Astrocyte (in vitro differentiated cells and primary cell): ENCODE measurements at regions not wholly inside any gene's neighbourhood (a gene's known extent, or its start where the extent isn't known, plus 50 kb on each side); places are given as distances from the start of the nearest gene placed in this dataset.
A peak's percentile ranks its signal among the peaks of the same experiment; 100 is the strongest.

ENCODE experiments used
- DNase-seq: peaks from one replicate; pipeline ENCODE4 v3.0.0-alpha.2; 2010; ENCODE audit warnings: low read depth
- FAIRE-seq: peaks from 2 replicates; lab custom pipeline; 2011; peaks lifted over from hg19 to GRCh38; lab: Jason Lieb, UNC
- H2AFZ ChIP-seq: 2 replicates; pipeline ENCODE4 v1.6.0; 2012; ENCODE audit warnings: low read depth, low read length, inconsistent platforms
- H3K27ac ChIP-seq: 2 replicates; pipeline ENCODE4 v1.5.1; 2011; ENCODE audit warnings: low read depth, low read length, inconsistent platforms
- H3K27me3 ChIP-seq: 2 replicates; pipeline ENCODE4 v1.6.0; 2011; ENCODE audit warnings: low read length, inconsistent platforms; ENCODE audit not compliant: insufficient read depth
- H3K36me3 ChIP-seq: 2 replicates; pipeline ENCODE4 v1.5.1; 2011; ENCODE audit warnings: low read length, inconsistent platforms; ENCODE audit not compliant: insufficient read depth
- H3K4me1 ChIP-seq: 2 replicates; pipeline ENCODE4 v1.5.1; 2011; ENCODE audit warnings: low read length, inconsistent platforms; ENCODE audit not compliant: insufficient read depth
- H3K4me2 ChIP-seq: 2 replicates; pipeline ENCODE4 v1.6.0; 2012; ENCODE audit warnings: low read length, inconsistent platforms
- H3K4me3 ChIP-seq: 2 replicates; pipeline ENCODE4 v1.5.1; 2011; ENCODE audit warnings: low read depth, mild to moderate bottlenecking, low read length, inconsistent platforms; ENCODE audit not compliant: insufficient read depth
- H3K79me2 ChIP-seq: 2 replicates; pipeline ENCODE4 v1.6.0; 2012; ENCODE audit warnings: mild to moderate bottlenecking, low read length, inconsistent platforms; ENCODE audit not compliant: insufficient read depth
- H3K9ac ChIP-seq: 2 replicates; pipeline ENCODE4 v1.6.0; 2012; ENCODE audit warnings: mild to moderate bottlenecking, low read length, inconsistent platforms
- H3K9me3 ChIP-seq: 2 replicates; pipeline ENCODE4 v1.5.1; 2012; ENCODE audit warnings: low read depth, mild to moderate bottlenecking, low read length, inconsistent platforms; ENCODE audit not compliant: insufficient read depth
- H4K20me1 ChIP-seq: 2 replicates; pipeline ENCODE4 v1.6.0; 2012; ENCODE audit warnings: low read length, inconsistent platforms; ENCODE audit not compliant: insufficient read depth
- H3K27ac Mint-ChIP-seq: one replicate; pipeline ENCODE4 v1.8.0; 2021; ENCODE audit warnings: mild to moderate bottlenecking, mixed read lengths; ENCODE audit not compliant: unreplicated experiment
- H3K27me3 Mint-ChIP-seq: one replicate; pipeline ENCODE4 v1.8.0; 2021; ENCODE audit warnings: low read depth, mixed read lengths; ENCODE audit not compliant: unreplicated experiment
- H3K36me3 Mint-ChIP-seq: one replicate; pipeline ENCODE4 v1.8.0; 2021; ENCODE audit warnings: low read depth, mixed read lengths; ENCODE audit not compliant: unreplicated experiment
- H3K4me1 Mint-ChIP-seq: one replicate; pipeline ENCODE4 v1.8.0; 2021; ENCODE audit warnings: low read depth, mixed read lengths; ENCODE audit not compliant: unreplicated experiment
- H3K4me3 Mint-ChIP-seq: one replicate; pipeline ENCODE4 v1.8.0; 2021; ENCODE audit warnings: mild to moderate bottlenecking, moderate library complexity, mixed read lengths; ENCODE audit not compliant: unreplicated experiment
- H3K9me3 Mint-ChIP-seq: one replicate; pipeline ENCODE4 v1.8.0; 2021; ENCODE audit warnings: mild to moderate bottlenecking, mixed read lengths; ENCODE audit not compliant: unreplicated experiment
- EZH2 ChIP-seq: IDR thresholded peaks from 2 replicates; pipeline ENCODE4 v1.6.1; 2012; ENCODE audit warnings: mild to moderate bottlenecking, low read length, inconsistent platforms; ENCODE audit not compliant: insufficient read depth
- TF ChIP-seq, protein P1 (sequence below): IDR thresholded peaks from 2 replicates; pipeline ENCODE4 v1.5.1; 2011; ENCODE audit warnings: low read depth, mild to moderate bottlenecking, inconsistent platforms, low read length, moderate library complexity; ENCODE audit not compliant: insufficient read depth

DNA sequence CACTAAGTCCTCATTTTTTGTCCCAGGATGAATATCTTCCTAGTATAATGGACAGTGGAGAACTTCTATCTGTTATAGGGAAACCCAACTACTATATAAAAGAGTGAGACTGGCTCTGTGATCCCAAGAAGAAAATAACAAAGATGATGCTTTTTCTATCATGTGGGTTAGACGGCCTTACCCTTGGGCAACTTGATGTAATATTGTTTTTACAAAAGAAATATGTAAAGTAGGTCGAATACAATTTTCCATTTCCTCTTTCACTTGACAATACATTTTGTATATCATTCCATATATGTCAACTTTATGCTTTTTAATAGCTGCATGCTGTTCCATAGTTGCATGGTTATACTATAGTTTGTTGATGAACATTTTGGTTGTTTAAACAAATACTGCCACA is 87.5 kb upstream of the SESTD1 start:
- Histone ChIP-seq H3K9ac (no peak overlapping the region), H3K4me1 (no peaks in the 10 kb centered on the region), H2AFZ (no peak overlapping the region), H3K79me2 (no peaks in the 10 kb centered on the region), H3K9me3 (no peaks in the 10 kb centered on the region), H3K4me2 (no peak overlapping the region), H4K20me1 (no peaks in the 10 kb centered on the region), H3K36me3 (no peaks in the 10 kb centered on the region), H3K27me3 (no peaks in the 10 kb centered on the region), H3K4me3 (no peak overlapping the region), H3K27ac (no peak overlapping the region)
- Mint-ChIP-seq H3K4me3 (no peak overlapping the region), H3K4me1 (no peaks in the 10 kb centered on the region), H3K27me3 (peaks cover 1% of the 10 kb centered on the region), H3K9me3 (no peaks in the 10 kb centered on the region), H3K27ac (no peak overlapping the region), H3K36me3 (no peaks in the 10 kb centered on the region)
- DNase-seq: no peak
- TF ChIP-seq EZH2: no peak
- TF ChIP-seq, protein P1, sequence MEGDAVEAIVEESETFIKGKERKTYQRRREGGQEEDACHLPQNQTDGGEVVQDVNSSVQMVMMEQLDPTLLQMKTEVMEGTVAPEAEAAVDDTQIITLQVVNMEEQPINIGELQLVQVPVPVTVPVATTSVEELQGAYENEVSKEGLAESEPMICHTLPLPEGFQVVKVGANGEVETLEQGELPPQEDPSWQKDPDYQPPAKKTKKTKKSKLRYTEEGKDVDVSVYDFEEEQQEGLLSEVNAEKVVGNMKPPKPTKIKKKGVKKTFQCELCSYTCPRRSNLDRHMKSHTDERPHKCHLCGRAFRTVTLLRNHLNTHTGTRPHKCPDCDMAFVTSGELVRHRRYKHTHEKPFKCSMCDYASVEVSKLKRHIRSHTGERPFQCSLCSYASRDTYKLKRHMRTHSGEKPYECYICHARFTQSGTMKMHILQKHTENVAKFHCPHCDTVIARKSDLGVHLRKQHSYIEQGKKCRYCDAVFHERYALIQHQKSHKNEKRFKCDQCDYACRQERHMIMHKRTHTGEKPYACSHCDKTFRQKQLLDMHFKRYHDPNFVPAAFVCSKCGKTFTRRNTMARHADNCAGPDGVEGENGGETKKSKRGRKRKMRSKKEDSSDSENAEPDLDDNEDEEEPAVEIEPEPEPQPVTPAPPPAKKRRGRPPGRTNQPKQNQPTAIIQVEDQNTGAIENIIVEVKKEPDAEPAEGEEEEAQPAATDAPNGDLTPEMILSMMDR: no peak
- FAIRE-seq: no peak

GRCh38 chr2:179351057-179351456 is 86.4 kb upstream of the SESTD1 start:
- Histone ChIP-seq H3K4me2 (no peak overlapping the region), H3K4me3 (no peak overlapping the region), H3K27ac (no peak overlapping the region), H4K20me1 (no peaks in the 10 kb centered on the region), H3K4me1 (no peaks in the 10 kb centered on the region), H3K36me3 (no peaks in the 10 kb centered on the region), H3K9ac (no peak overlapping the region), H3K79me2 (no peaks in the 10 kb centered on the region), H2AFZ (no peak overlapping the region), H3K9me3 (no peaks in the 10 kb centered on the region), H3K27me3 (no peaks in the 10 kb centered on the region)
- H3K4me1 Mint-ChIP-seq: no peaks in the 10 kb centered on the region
- no peaks in the 10 kb centered on the region for H3K9me3 Mint-ChIP-seq
- H3K4me3 Mint-ChIP-seq: no peak overlapping the region
- no peak for TF ChIP-seq EZH2
- TF ChIP-seq, protein P1: no peak
- H3K36me3 Mint-ChIP-seq: no peaks in the 10 kb centered on the region
- peaks cover 1% of the 10 kb centered on the region for H3K27me3 Mint-ChIP-seq
- H3K27ac Mint-ChIP-seq: peak overlapping the region; percentile 64
- DNase-seq (no peak), FAIRE-seq (no peak)

DNA sequence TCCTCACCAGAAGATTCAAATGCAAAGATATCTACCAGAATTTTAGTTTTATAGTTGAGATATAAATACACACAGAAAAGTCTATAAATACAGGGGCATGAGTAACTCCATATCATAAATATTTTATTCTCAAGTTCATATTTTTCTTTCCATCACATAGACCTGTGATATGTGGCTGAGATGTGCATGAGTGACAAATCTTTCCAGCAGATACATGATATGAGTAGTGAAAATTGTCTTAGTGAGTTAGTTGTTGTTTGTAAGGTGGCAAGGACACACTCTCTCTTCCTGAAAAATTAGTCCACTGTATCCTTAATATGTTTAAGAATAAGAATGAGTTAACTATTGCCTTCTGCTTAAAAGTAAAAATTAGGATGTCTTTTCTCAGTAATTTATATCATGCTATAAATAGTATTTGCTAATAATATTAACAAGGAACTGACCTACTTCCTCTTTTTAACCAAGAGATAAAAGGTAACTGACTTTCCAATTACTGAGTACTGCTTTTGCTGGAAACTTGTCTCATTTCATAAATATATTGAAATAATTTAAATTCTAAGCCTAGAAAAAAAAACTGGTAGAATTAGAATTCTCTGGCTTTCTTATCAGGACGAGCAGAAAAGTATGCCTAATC is 85.2 kb upstream of the SESTD1 start:
- FAIRE-seq: no peak
- H3K4me2 ChIP-seq: no peak overlapping the region
- H3K4me3 ChIP-seq: no peak overlapping the region
- Mint-ChIP-seq H3K4me1 (peaks cover 2% of the 10 kb centered on the region), H3K4me3 (no peak overlapping the region), H3K27me3 (peaks cover 1% of the 10 kb centered on the region), H3K36me3 (no peaks in the 10 kb centered on the region), H3K9me3 (no peaks in the 10 kb centered on the region), H3K27ac (no peak overlapping the region)
- no peaks in the 10 kb centered on the region for H3K9me3 ChIP-seq
- H3K4me1 ChIP-seq: no peaks in the 10 kb centered on the region
- no peaks in the 10 kb centered on the region for H3K27me3 ChIP-seq
- no peaks in the 10 kb centered on the region for H4K20me1 ChIP-seq
- H2AFZ ChIP-seq: no peak overlapping the region
- no peak overlapping the region for H3K9ac ChIP-seq
- H3K27ac ChIP-seq: no peak overlapping the region
- DNase-seq: no peak
- H3K79me2 ChIP-seq: no peaks in the 10 kb centered on the region
- TF ChIP-seq EZH2: no peak
- TF ChIP-seq, protein P1: no peak
- H3K36me3 ChIP-seq: no peaks in the 10 kb centered on the region
